ENCODE measurements at regions not wholly inside any gene's neighbourhood (a gene's known extent, or its start where the extent isn't known, plus 50 kb on each side); places are given as distances from the start of the nearest gene placed in this dataset.

- TF ChIP-seq CTCF (IDR thresholded peaks at IDR 0.05; ENCODE audit: low read depth, low read length) = no peak
- Histone ChIP-seq H3K9me3 (ENCODE audit: control insufficient read depth, insufficient read depth, low read length) (no peaks in the 10 kb centered on the region), H3K27ac (ENCODE audit: low read depth, low read length) (no peak overlapping the region), H3K4me3 (ENCODE audit: low read depth, low read length) (no peak overlapping the region), H3K27me3 (ENCODE audit: control insufficient read depth, insufficient read depth, low read length) (no peaks in the 10 kb centered on the region)
- POLR2A ChIA-PET = no interaction called here
- DNase-seq (ENCODE audit: low read depth, low spot score) = no peak
- CTCF ChIA-PET = no interaction called here
These were observed 165.3 kb upstream of the RASSF8 start for GRCh38 chr12:25793196-25793595.

GRCh38 chr12:25794571-25794970 is 163.9 kb upstream of the RASSF8 start:
- Histone ChIP-seq H3K27ac (ENCODE audit: low read depth, low read length) (no peak overlapping the region), H3K9me3 (ENCODE audit: control insufficient read depth, insufficient read depth, low read length) (no peaks in the 10 kb centered on the region), H3K27me3 (ENCODE audit: control insufficient read depth, insufficient read depth, low read length) (no peaks in the 10 kb centered on the region), H3K4me3 (ENCODE audit: low read depth, low read length) (no peak overlapping the region)
- no peak for TF ChIP-seq CTCF (IDR thresholded peaks at IDR 0.05; ENCODE audit: low read depth, low read length)
- DNase-seq (ENCODE audit: low read depth, low spot score) = no peak
- ChIA-PET POLR2A (no interaction called here), CTCF (no interaction called here)

- TF ChIP-seq CTCF (IDR thresholded peaks at IDR 0.05; ENCODE audit: low read depth, low read length) = no peak
- ChIA-PET POLR2A (no interaction called here), CTCF (no interaction called here)
- no peak for DNase-seq (ENCODE audit: low read depth, low spot score)
- H3K27ac ChIP-seq (ENCODE audit: low read depth, low read length) = no peak overlapping the region
- H3K4me3 ChIP-seq (ENCODE audit: low read depth, low read length) = no peak overlapping the region
- H3K9me3 ChIP-seq (ENCODE audit: control insufficient read depth, insufficient read depth, low read length) = no peaks in the 10 kb centered on the region
- no peaks in the 10 kb centered on the region for H3K27me3 ChIP-seq (ENCODE audit: control insufficient read depth, insufficient read depth, low read length)
These were observed 161.9 kb upstream of the RASSF8 start for GRCh38 chr12:25796523-25797000.

- Histone ChIP-seq H3K27me3 (ENCODE audit: control insufficient read depth, insufficient read depth, low read length) (no peaks in the 10 kb centered on the region), H3K9me3 (ENCODE audit: control insufficient read depth, insufficient read depth, low read length) (no peaks in the 10 kb centered on the region), H3K4me3 (ENCODE audit: low read depth, low read length) (no peak overlapping the region), H3K27ac (ENCODE audit: low read depth, low read length) (no peak overlapping the region)
- no peak for DNase-seq (ENCODE audit: low read depth, low spot score)
- POLR2A ChIA-PET = no interaction called here
- TF ChIP-seq CTCF (IDR thresholded peaks at IDR 0.05; ENCODE audit: low read depth, low read length) = no peak
- CTCF ChIA-PET = no interaction called here
These were observed 161.1 kb upstream of the RASSF8 start for GRCh38 chr12:25797386-25797785.

- DNase-seq (ENCODE audit: low read depth, low spot score) = no peak
- Histone ChIP-seq H3K4me3 (ENCODE audit: low read depth, low read length) (no peak overlapping the region), H3K27ac (ENCODE audit: low read depth, low read length) (no peak overlapping the region), H3K9me3 (ENCODE audit: control insufficient read depth, insufficient read depth, low read length) (peaks cover under 1% of the 10 kb centered on the region; the same call in 1 of the 2 replicates), H3K27me3 (ENCODE audit: control insufficient read depth, insufficient read depth, low read length) (no peaks in the 10 kb centered on the region)
- POLR2A ChIA-PET = no interaction called here
- no peak for TF ChIP-seq CTCF (IDR thresholded peaks at IDR 0.05; ENCODE audit: low read depth, low read length)
- CTCF ChIA-PET = no interaction called here
These were observed 160.5 kb upstream of the RASSF8 start for GRCh38 chr12:25797949-25798348.

Data from AG04450 (cell line).